ENCODE measurements at regions not wholly inside any gene's neighbourhood (a gene's known extent, or its start where the extent isn't known, plus 50 kb on each side); places are given as distances from the start of the nearest gene placed in this dataset.

DNA sequence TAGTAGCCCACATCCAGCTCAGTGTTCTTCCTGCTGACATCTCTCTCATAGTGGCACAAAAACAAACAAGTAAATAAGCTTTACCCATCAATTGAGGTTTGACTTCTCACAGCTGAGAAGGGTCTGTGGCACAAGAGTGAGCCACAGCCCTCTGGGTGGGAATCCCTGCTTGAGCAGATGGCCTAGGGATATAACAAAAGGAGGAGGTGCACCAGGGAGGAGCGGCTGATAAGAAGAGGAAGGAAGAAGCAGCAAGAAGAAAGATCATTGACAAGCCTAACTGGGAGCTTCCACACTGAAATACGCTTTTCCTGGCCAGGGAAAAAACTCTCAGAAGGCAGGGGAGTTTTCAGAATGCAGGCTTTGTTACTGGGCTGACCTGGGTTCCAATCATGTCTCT, 279.8 kb downstream of the UACA start:
- Histone ChIP-seq H3K4me2 (ENCODE audit: control insufficient read depth, insufficient read depth) (no peak overlapping the region), H3K9me3 (replicated peaks; ENCODE audit: control insufficient read depth, insufficient read depth, low read length) (no peaks in the 10 kb centered on the region; the same call in 2 of the 3 replicates), H4K20me1 (ENCODE audit: control insufficient read depth, insufficient read depth) (no peaks in the 10 kb centered on the region), H3K27me3 (replicated peaks in 1 of 2; ENCODE audit: control insufficient read depth in 2 of 2, insufficient read depth in 2 of 2, low read length in 1 of 2) (no peaks in the 10 kb centered on the region), H3K79me2 (ENCODE audit: control insufficient read depth, insufficient read depth, low read length) (no peaks in the 10 kb centered on the region), H3K4me3 (no peak overlapping the region), H3K27ac (ENCODE audit: control insufficient read depth, insufficient read depth) (no peak overlapping the region), H3K9ac (ENCODE audit: control insufficient read depth, insufficient read depth, low read length) (no peak overlapping the region), H3K4me1 (ENCODE audit: control insufficient read depth, insufficient read depth, low read length) (peaks cover 47% of the 10 kb centered on the region), H3K36me3 (ENCODE audit: control insufficient read depth in 2 of 2, insufficient read depth in 2 of 2, low read length in 1 of 2) (no peaks in the 10 kb centered on the region), H2AFZ (ENCODE audit: control insufficient read depth, low read depth, low read length) (no peak overlapping the region)
- WGBS (ENCODE audit: insufficient coverage, insufficient replicate concordance, low lambda C conversion rate, missing lambda C conversion rate), result 100% methylated on average over 2 of the region's 2 CpGs
- ATAC-seq, result no peak
- POLR2A ChIA-PET, result interaction anchor here (1.5 kb wide), 1 partner anchor 20 kb away, joined by 3 read pairs; no protein-coding TSS in a partner anchor
- intact Hi-C loops (cut with micrococcal nuclease; ENCODE audit: unreplicated experiment) (loop anchor here (10.0 kb wide), 1 partner anchor 729 kb away; no protein-coding TSS in a partner anchor), in situ Hi-C loops (cut with MboI) (no loop called here)
- CTCF ChIA-PET, result interaction anchor here (1.5 to 6.0 kb wide), 2 partner anchors 17 to 22 kb away, joined by 3 to 31 read pairs; no protein-coding TSS in a partner anchor
- no peak for TF ChIP-seq SMC3 (IDR thresholded peaks at IDR 0.05; ENCODE audit: borderline replicate concordance, low read length)
- no peak for TF ChIP-seq ZNF274 (IDR thresholded peaks at IDR 0.05; ENCODE audit: insufficient read depth, insufficient read length)
- TF ChIP-seq, protein P1, sequence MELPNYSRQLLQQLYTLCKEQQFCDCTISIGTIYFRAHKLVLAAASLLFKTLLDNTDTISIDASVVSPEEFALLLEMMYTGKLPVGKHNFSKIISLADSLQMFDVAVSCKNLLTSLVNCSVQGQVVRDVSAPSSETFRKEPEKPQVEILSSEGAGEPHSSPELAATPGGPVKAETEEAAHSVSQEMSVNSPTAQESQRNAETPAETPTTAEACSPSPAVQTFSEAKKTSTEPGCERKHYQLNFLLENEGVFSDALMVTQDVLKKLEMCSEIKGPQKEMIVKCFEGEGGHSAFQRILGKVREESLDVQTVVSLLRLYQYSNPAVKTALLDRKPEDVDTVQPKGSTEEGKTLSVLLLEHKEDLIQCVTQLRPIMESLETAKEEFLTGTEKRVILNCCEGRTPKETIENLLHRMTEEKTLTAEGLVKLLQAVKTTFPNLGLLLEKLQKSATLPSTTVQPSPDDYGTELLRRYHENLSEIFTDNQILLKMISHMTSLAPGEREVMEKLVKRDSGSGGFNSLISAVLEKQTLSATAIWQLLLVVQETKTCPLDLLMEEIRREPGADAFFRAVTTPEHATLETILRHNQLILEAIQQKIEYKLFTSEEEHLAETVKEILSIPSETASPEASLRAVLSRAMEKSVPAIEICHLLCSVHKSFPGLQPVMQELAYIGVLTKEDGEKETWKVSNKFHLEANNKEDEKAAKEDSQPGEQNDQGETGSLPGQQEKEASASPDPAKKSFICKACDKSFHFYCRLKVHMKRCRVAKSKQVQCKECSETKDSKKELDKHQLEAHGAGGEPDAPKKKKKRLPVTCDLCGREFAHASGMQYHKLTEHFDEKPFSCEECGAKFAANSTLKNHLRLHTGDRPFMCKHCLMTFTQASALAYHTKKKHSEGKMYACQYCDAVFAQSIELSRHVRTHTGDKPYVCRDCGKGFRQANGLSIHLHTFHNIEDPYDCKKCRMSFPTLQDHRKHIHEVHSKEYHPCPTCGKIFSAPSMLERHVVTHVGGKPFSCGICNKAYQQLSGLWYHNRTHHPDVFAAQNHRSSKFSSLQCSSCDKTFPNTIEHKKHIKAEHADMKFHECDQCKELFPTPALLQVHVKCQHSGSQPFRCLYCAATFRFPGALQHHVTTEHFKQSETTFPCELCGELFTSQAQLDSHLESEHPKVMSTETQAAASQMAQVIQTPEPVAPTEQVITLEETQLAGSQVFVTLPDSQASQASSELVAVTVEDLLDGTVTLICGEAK (IDR thresholded peaks at IDR 0.05; ENCODE audit: borderline replicate concordance), result no peak
- TF ChIP-seq, protein P2, sequence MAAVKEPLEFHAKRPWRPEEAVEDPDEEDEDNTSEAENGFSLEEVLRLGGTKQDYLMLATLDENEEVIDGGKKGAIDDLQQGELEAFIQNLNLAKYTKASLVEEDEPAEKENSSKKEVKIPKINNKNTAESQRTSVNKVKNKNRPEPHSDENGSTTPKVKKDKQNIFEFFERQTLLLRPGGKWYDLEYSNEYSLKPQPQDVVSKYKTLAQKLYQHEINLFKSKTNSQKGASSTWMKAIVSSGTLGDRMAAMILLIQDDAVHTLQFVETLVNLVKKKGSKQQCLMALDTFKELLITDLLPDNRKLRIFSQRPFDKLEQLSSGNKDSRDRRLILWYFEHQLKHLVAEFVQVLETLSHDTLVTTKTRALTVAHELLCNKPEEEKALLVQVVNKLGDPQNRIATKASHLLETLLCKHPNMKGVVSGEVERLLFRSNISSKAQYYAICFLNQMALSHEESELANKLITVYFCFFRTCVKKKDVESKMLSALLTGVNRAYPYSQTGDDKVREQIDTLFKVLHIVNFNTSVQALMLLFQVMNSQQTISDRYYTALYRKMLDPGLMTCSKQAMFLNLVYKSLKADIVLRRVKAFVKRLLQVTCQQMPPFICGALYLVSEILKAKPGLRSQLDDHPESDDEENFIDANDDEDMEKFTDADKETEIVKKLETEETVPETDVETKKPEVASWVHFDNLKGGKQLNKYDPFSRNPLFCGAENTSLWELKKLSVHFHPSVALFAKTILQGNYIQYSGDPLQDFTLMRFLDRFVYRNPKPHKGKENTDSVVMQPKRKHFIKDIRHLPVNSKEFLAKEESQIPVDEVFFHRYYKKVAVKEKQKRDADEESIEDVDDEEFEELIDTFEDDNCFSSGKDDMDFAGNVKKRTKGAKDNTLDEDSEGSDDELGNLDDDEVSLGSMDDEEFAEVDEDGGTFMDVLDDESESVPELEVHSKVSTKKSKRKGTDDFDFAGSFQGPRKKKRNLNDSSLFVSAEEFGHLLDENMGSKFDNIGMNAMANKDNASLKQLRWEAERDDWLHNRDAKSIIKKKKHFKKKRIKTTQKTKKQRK (IDR thresholded peaks at IDR 0.05; ENCODE audit: low read depth, low read length), result no peak
- no peak for TF ChIP-seq EED (IDR thresholded peaks at IDR 0.05; ENCODE audit: low read depth)
- TF ChIP-seq ZSCAN29 (IDR thresholded peaks at IDR 0.05), result no peak
- TF ChIP-seq TCF12 (IDR thresholded peaks at IDR 0.05; ENCODE audit: low read depth, low read length), result no peak
- TF ChIP-seq GATAD2B (conservative IDR thresholded peaks at IDR 0.05; ENCODE audit: low read depth), result no peak
- no peak for TF ChIP-seq CHD4 (IDR thresholded peaks at IDR 0.05)
- TF ChIP-seq FOXM1 (IDR thresholded peaks at IDR 0.05; ENCODE audit: low read depth, low read length), result no peak
- TF ChIP-seq HDAC2 (IDR thresholded peaks at IDR 0.05), result no peak
- no peak for TF ChIP-seq PAX8 (IDR thresholded peaks at IDR 0.05)
- TF ChIP-seq STAT3 (IDR thresholded peaks at IDR 0.05; ENCODE audit: low read depth, low read length), result no peak
- TF ChIP-seq SRF (IDR thresholded peaks at IDR 0.05; ENCODE audit: low read depth in 2 of 2, low read length in 2 of 2), result no peak
- FAIRE-seq, result no peak
- SMC1A ChIA-PET (ENCODE audit: uncharacterized antibody, unreplicated experiment), result interaction anchor here (0.8 kb wide), 1 partner anchor 18 kb away, joined by 3 read pairs; no protein-coding TSS in a partner anchor
- RAD21 ChIA-PET (ENCODE audit: unreplicated experiment), result no interaction called here
- BruUV-seq (replicated peaks), result no TSS peak
- DNase-seq (ENCODE audit: low read depth, low spot score), result no peak
